ENCODE measurements at regions not wholly inside any gene's neighbourhood (a gene's known extent, or its start where the extent isn't known, plus 50 kb on each side); places are given as distances from the start of the nearest gene placed in this dataset.

- Histone ChIP-seq H3K4me2 (ENCODE audit: low read depth, low read length) (no peak overlapping the region), H3K4me1 (ENCODE audit: insufficient read depth, low read length) (no peaks in the 10 kb centered on the region), H3K36me3 (replicated peaks in 1 of 2; ENCODE audit: control insufficient read depth in 1 of 2, insufficient read depth in 2 of 2, low read length in 2 of 2) (no peaks in the 10 kb centered on the region), H2AFZ (ENCODE audit: low read length) (no peak overlapping the region), H3K79me2 (ENCODE audit: insufficient read depth, low read length) (no peaks in the 10 kb centered on the region), H3K9me3 (ENCODE audit: low read length) (0 out of 2 replicates have a peak, but pooled peaks cover 7% of the 10 kb centered on the region), H3K27ac (ENCODE audit: extremely low read length, insufficient read depth, low read length) (no peak overlapping the region), H3K27me3 (ENCODE audit: control insufficient read depth in 1 of 2, insufficient read depth in 2 of 2, low read length in 2 of 2) (no peaks in the 10 kb centered on the region; a peak in 1 of 5 replicates), H3K4me3 (replicated peaks in 1 of 3; ENCODE audit: insufficient read depth in 1 of 3, low read depth in 2 of 3, low read length in 3 of 3) (no peak overlapping the region), H4K20me1 (ENCODE audit: insufficient read depth, low read length) (no peaks in the 10 kb centered on the region), H3K9ac (ENCODE audit: insufficient read depth, low read depth, low read length) (no peak overlapping the region)
- in situ Hi-C loops (cut with HindIII; ENCODE audit: extremely low pct_ligation_motif_present, low pct_unique_long_range_greater_than_20kb), result no loop called here
- ChIA-PET POLR2A (no interaction called here), CTCF (ENCODE audit: low intra/inter-chr PET ratio, low total read pairs) (no interaction called here)
- no TSS peak for BruUV-seq (replicated peaks)
- no peak for ATAC-seq
- WGBS (ENCODE audit: low lambda C conversion rate), result 30% methylated on average over 2 of the region's 3 CpGs
- FAIRE-seq, result no peak
- TF ChIP-seq RAD51 (IDR thresholded peaks at IDR 0.05; ENCODE audit: borderline replicate concordance) (no peak), STAG1 (CRISPR knock-in tag; IDR thresholded peaks at IDR 0.05) (peak; percentile 15; the same call in 1 of the 2 replicates)
- DNase-seq (ENCODE audit: low spot score), result no peak
- intact Hi-C loops (cut with micrococcal nuclease; ENCODE audit: unreplicated experiment), result no loop called here
Measured at GRCh38 chr1:105027838-105028471, 1278.3 kb downstream of the AMY1C start.

GRCh38 chr1:105072446-105072845 lies 1322.7 kb downstream of the AMY1C start:
- ATAC-seq, result no peak
- DNase-seq (ENCODE audit: low spot score), result no peak
- Histone ChIP-seq H4K20me1 (ENCODE audit: insufficient read depth, low read length) (no peaks in the 10 kb centered on the region), H3K27ac (ENCODE audit: extremely low read length, insufficient read depth, low read length) (no peak overlapping the region), H2AFZ (ENCODE audit: low read length) (no peak overlapping the region), H3K4me1 (ENCODE audit: insufficient read depth, low read length) (no peaks in the 10 kb centered on the region), H3K79me2 (ENCODE audit: insufficient read depth, low read length) (no peaks in the 10 kb centered on the region), H3K9me3 (ENCODE audit: low read length) (peaks cover 16% of the 10 kb centered on the region; the same call in 1 of the 2 replicates), H3K4me3 (replicated peaks in 1 of 3; ENCODE audit: insufficient read depth in 1 of 3, low read depth in 2 of 3, low read length in 3 of 3) (no peak overlapping the region), H3K4me2 (ENCODE audit: low read depth, low read length) (no peak overlapping the region), H3K27me3 (ENCODE audit: control insufficient read depth in 1 of 2, insufficient read depth in 2 of 2, low read length in 2 of 2) (no peaks in the 10 kb centered on the region), H3K9ac (ENCODE audit: insufficient read depth, low read depth, low read length) (no peak overlapping the region), H3K36me3 (replicated peaks in 1 of 2; ENCODE audit: control insufficient read depth in 1 of 2, insufficient read depth in 2 of 2, low read length in 2 of 2) (no peaks in the 10 kb centered on the region)
- intact Hi-C loops (cut with micrococcal nuclease; ENCODE audit: unreplicated experiment) (no loop called here), in situ Hi-C loops (cut with HindIII; ENCODE audit: extremely low pct_ligation_motif_present, low pct_unique_long_range_greater_than_20kb) (no loop called here)
- FAIRE-seq, result no peak
- BruUV-seq (replicated peaks), result no TSS peak
- 0% methylated on average over 2 of the region's 3 CpGs for WGBS (ENCODE audit: low lambda C conversion rate)
- POLR2A ChIA-PET, result no interaction called here
- CTCF ChIA-PET (ENCODE audit: low intra/inter-chr PET ratio, low total read pairs), result no interaction called here
- no peak for TF ChIP-seq ZBTB43 (CRISPR knock-in tag; conservative IDR thresholded peaks at IDR 0.05)
- TF ChIP-seq ZNF615 (CRISPR knock-in tag; IDR thresholded peaks at IDR 0.05; ENCODE audit: borderline replicate concordance), result no peak
- TF ChIP-seq RFX1 (IDR thresholded peaks at IDR 0.05), result no peak
- no peak for TF ChIP-seq SIN3A (IDR thresholded peaks at IDR 0.05; ENCODE audit: borderline replicate concordance, low read depth, low read length)
- TF ChIP-seq JDP2 (CRISPR knock-in tag; IDR thresholded peaks at IDR 0.05; ENCODE audit: borderline replicate concordance), result no peak
- TF ChIP-seq ZNF207 (IDR thresholded peaks at IDR 0.05; ENCODE audit: borderline replicate concordance), result no peak
- TF ChIP-seq SNAPC4 (CRISPR knock-in tag; IDR thresholded peaks at IDR 0.05), result no peak
- TF ChIP-seq TERF1 (CRISPR knock-in tag; IDR thresholded peaks at IDR 0.05), result no peak
- TF ChIP-seq NFE2 (CRISPR knock-in tag; IDR thresholded peaks at IDR 0.05), result no peak
- TF ChIP-seq PPARG (CRISPR knock-in tag; conservative IDR thresholded peaks at IDR 0.05), result no peak
